Activated naive CD8-positive, alpha-beta T cell treated with anti-CD3 and anti-CD28 coated beads, Interleukin-2, amount 10 ng/mL, durations not matched to agents 7 days and 5 days (primary cell): ENCODE measurements at regions not wholly inside any gene's neighbourhood (a gene's known extent, or its start where the extent isn't known, plus 50 kb on each side); places are given as distances from the start of the nearest gene placed in this dataset.

Experiments used
- ATAC-seq: fragments of 150-1000 bp; cut with Tn5 transposase; one replicate; pipeline ENCODE4 v1.10.0; 2021; ENCODE audit warnings: low read depth, moderate library complexity
- POLR2A ChIA-PET: fragments of 350-600 bp; sonication (Branson Sonifier 250); formaldehyde crosslinking; loops from one replicate; lab custom pipeline; 2021; ENCODE audit warnings: antibody characterized with exemption; lab: Charles Lee
- DNase-seq: peaks from one replicate; pipeline ENCODE4 v3.0.0; 2021
- H3K27ac Mint-ChIP-seq: one replicate; pipeline ENCODE4 v1.8.0; 2022; ENCODE audit warnings: mild to moderate bottlenecking, mixed read lengths
- H3K27me3 Mint-ChIP-seq: one replicate; pipeline ENCODE4 v1.8.0; 2022; ENCODE audit warnings: mild to moderate bottlenecking, moderate library complexity, mixed read lengths
- H3K36me3 Mint-ChIP-seq: one replicate; pipeline ENCODE4 v1.8.0; 2021; ENCODE audit warnings: mild to moderate bottlenecking, mixed read lengths
- H3K4me1 Mint-ChIP-seq: one replicate; pipeline ENCODE4 v1.8.0; 2021; ENCODE audit warnings: mixed read lengths
- H3K4me3 Mint-ChIP-seq: one replicate; pipeline ENCODE4 v1.8.0; 2022; ENCODE audit warnings: mild to moderate bottlenecking, moderate library complexity, mixed read lengths
- H3K9me3 Mint-ChIP-seq: one replicate; pipeline ENCODE4 v1.8.0; 2021; ENCODE audit warnings: mixed read lengths

- POLR2A ChIA-PET, result no interaction called here
- Mint-ChIP-seq H3K4me3 (no peak overlapping the region), H3K27ac (no peak overlapping the region), H3K4me1 (no peaks in the 10 kb centered on the region), H3K27me3 (no peaks in the 10 kb centered on the region), H3K9me3 (peaks cover 3% of the 10 kb centered on the region), H3K36me3 (no peaks in the 10 kb centered on the region)
- ATAC-seq (no peak), DNase-seq (no peak)
Observed at GRCh38 chr16:49055824-49056545, 225.7 kb downstream of the CBLN1 start.

DNA sequence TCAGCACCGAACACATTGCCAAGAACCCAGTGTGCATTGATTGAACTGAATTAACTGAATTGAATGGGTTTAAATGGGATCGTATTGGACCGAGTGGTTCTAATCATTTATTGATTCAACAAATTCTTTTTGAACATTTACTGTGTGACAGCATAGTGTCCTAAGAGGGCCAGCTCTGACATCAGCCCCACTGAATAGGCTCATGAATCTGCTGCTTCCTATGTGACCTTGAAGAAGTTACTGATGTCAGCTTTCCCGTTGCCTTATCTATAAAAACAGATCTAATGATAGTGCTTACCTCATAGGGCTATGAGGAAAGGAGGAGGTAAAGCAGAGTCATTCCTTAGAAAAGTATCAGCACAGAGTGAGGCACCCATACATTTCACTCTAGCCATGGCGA is 226.3 kb downstream of the CBLN1 start:
- Mint-ChIP-seq H3K4me1 (no peaks in the 10 kb centered on the region), H3K27ac (no peak overlapping the region), H3K4me3 (no peak overlapping the region), H3K27me3 (no peaks in the 10 kb centered on the region), H3K36me3 (no peaks in the 10 kb centered on the region), H3K9me3 (peaks cover 3% of the 10 kb centered on the region)
- ATAC-seq (no peak), DNase-seq (no peak)
- POLR2A ChIA-PET, result no interaction called here

GRCh38 chr16:49054606-49055005 is 227.0 kb downstream of the CBLN1 start:
- POLR2A ChIA-PET, result no interaction called here
- ATAC-seq (no peak), DNase-seq (no peak)
- H3K9me3 Mint-ChIP-seq, result peaks cover 3% of the 10 kb centered on the region
- no peaks in the 10 kb centered on the region for H3K36me3 Mint-ChIP-seq
- no peaks in the 10 kb centered on the region for H3K27me3 Mint-ChIP-seq
- H3K4me1 Mint-ChIP-seq, result no peaks in the 10 kb centered on the region
- H3K27ac Mint-ChIP-seq, result no peak overlapping the region
- H3K4me3 Mint-ChIP-seq, result no peak overlapping the region

GRCh38 chr16:49052846-49053245 is 228.8 kb downstream of the CBLN1 start:
- Mint-ChIP-seq H3K9me3 (peaks cover 3% of the 10 kb centered on the region), H3K27me3 (no peaks in the 10 kb centered on the region), H3K4me3 (no peak overlapping the region), H3K36me3 (no peaks in the 10 kb centered on the region), H3K27ac (no peak overlapping the region), H3K4me1 (no peaks in the 10 kb centered on the region)
- ATAC-seq (no peak), DNase-seq (no peak)
- POLR2A ChIA-PET, result no interaction called here

DNA sequence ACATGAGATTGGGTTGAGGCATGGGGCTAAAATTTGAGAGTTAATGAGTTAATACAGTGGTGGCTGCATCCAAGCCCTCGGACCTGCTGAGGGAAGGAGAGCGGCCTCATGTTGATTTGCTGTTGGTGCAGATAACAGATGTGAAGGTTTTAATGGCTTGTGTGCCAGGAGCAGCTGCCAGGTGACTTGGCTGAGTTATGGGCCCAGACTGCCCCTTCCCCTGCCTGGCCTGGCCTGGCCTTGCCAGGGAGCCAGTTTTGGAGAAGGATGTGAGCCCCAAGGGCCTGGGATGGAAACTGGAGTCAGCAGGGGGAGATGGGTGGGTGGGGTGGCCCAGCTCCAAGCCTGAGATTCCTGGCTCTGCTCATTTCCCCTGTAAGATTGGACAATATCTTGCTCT is 230.1 kb downstream of the CBLN1 start:
- POLR2A ChIA-PET, result no interaction called here
- H3K4me3 Mint-ChIP-seq, result no peak overlapping the region
- no peak for ATAC-seq
- no peaks in the 10 kb centered on the region for H3K4me1 Mint-ChIP-seq
- no peak overlapping the region for H3K27ac Mint-ChIP-seq
- DNase-seq, result no peak
- H3K9me3 Mint-ChIP-seq, result peaks cover 3% of the 10 kb centered on the region
- H3K36me3 Mint-ChIP-seq, result no peaks in the 10 kb centered on the region
- no peaks in the 10 kb centered on the region for H3K27me3 Mint-ChIP-seq

- peaks cover 5% of the 10 kb centered on the region for H3K9me3 Mint-ChIP-seq
- H3K36me3 Mint-ChIP-seq, result no peaks in the 10 kb centered on the region
- no peaks in the 10 kb centered on the region for H3K27me3 Mint-ChIP-seq
- ATAC-seq, result no peak
- H3K27ac Mint-ChIP-seq, result no peak overlapping the region
- H3K4me3 Mint-ChIP-seq, result no peak overlapping the region
- no peak for DNase-seq
- POLR2A ChIA-PET, result no interaction called here
- H3K4me1 Mint-ChIP-seq, result no peaks in the 10 kb centered on the region
Observed at GRCh38 chr16:49050607-49051006, 231.0 kb downstream of the CBLN1 start.

GRCh38 chr16:49049644-49050043 is 232.0 kb downstream of the CBLN1 start:
- peaks cover 5% of the 10 kb centered on the region for H3K9me3 Mint-ChIP-seq
- H3K36me3 Mint-ChIP-seq, result no peaks in the 10 kb centered on the region
- ATAC-seq (no peak), DNase-seq (no peak)
- H3K27me3 Mint-ChIP-seq, result no peaks in the 10 kb centered on the region
- no peaks in the 10 kb centered on the region for H3K4me1 Mint-ChIP-seq
- no peak overlapping the region for H3K27ac Mint-ChIP-seq
- POLR2A ChIA-PET, result no interaction called here
- no peak overlapping the region for H3K4me3 Mint-ChIP-seq

DNA sequence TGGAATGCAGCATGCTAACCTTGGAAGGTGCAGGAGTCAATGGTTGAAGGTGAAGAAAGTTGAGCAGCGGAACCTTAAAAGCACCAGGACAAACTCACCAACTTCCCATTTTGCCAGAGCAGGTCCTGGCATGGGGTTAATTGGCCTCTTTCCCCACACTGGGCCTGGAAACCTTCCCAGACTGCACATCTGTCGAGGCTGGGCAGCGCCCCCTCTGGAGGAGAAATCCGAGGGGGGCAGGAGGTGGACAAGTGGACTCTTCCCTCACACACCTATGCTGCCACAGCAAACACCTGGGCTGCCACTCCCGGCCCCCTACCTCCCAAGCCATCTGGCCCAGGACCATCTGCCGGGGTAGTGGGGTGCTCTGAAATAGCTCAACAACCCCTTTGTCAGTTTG is 232.4 kb downstream of the CBLN1 start:
- H3K27me3 Mint-ChIP-seq, result no peaks in the 10 kb centered on the region
- no peak overlapping the region for H3K4me3 Mint-ChIP-seq
- no peak overlapping the region for H3K27ac Mint-ChIP-seq
- no peaks in the 10 kb centered on the region for H3K4me1 Mint-ChIP-seq
- ATAC-seq (no peak), DNase-seq (no peak)
- POLR2A ChIA-PET, result no interaction called here
- no peaks in the 10 kb centered on the region for H3K36me3 Mint-ChIP-seq
- peaks cover 5% of the 10 kb centered on the region for H3K9me3 Mint-ChIP-seq

- H3K27me3 Mint-ChIP-seq, result no peaks in the 10 kb centered on the region
Observed at GRCh38 chr16:49048557-49048956, 233.1 kb downstream of the CBLN1 start.

DNA sequence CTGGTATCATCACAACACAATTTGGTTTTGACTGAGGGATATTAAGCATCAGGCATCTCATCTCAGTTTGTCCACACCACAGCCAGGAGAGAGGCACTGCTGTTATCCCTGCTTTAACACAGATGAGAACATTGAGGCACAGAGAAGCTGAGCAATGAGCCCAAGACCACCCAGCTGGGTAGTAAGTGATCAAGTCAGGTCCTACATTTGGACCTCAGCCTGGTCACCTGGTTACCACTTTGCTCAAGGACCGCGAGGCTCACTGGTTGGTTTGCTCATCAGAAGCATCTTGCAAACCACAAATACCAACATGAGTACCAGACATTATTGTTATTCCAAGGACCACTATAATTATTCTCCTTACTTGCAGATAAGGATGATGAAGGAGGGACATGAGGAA is 245.5 kb downstream of the CBLN1 start:
- no peaks in the 10 kb centered on the region for H3K27me3 Mint-ChIP-seq
- ATAC-seq (no peak), DNase-seq (no peak)
- no peaks in the 10 kb centered on the region for H3K4me1 Mint-ChIP-seq
- no peak overlapping the region for H3K27ac Mint-ChIP-seq
- no peaks in the 10 kb centered on the region for H3K9me3 Mint-ChIP-seq
- no peak overlapping the region for H3K4me3 Mint-ChIP-seq
- H3K36me3 Mint-ChIP-seq, result no peaks in the 10 kb centered on the region
- POLR2A ChIA-PET, result no interaction called here

More at GRCh38 chr16:49048557-49048956, 233.1 kb downstream of the CBLN1 start:
- H3K4me3 Mint-ChIP-seq, result no peak overlapping the region
- no peak overlapping the region for H3K27ac Mint-ChIP-seq
- no peaks in the 10 kb centered on the region for H3K4me1 Mint-ChIP-seq
- no peaks in the 10 kb centered on the region for H3K36me3 Mint-ChIP-seq
- POLR2A ChIA-PET, result no interaction called here
- H3K9me3 Mint-ChIP-seq, result peaks cover 5% of the 10 kb centered on the region
- ATAC-seq (no peak), DNase-seq (no peak)

DNA sequence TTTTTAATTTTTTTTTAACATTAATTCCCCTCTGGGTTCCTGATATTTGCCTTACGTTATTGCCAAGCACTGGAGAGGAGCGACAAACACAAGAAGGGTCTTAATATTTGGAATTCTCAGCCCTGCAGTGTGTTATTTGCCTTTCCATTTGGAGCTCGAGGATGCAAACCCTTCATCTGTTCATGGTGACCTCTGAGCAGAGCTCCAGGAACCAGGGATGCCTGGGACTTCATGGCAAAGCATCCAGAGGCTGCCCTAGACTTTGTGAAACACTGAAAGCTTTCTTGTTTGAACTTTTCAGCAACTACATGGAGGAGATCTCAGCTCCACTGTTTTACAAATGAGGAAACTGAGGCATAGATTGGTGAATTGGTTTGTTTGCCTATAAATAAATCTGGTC is 254.2 kb downstream of the CBLN1 start:
- Mint-ChIP-seq H3K36me3 (no peaks in the 10 kb centered on the region), H3K4me3 (no peak overlapping the region), H3K9me3 (no peaks in the 10 kb centered on the region), H3K27ac (no peak overlapping the region), H3K27me3 (no peaks in the 10 kb centered on the region), H3K4me1 (no peaks in the 10 kb centered on the region)
- DNase-seq (no peak), ATAC-seq (no peak)
- POLR2A ChIA-PET, result no interaction called here

GRCh38 chr16:49026566-49027181 is 255.0 kb downstream of the CBLN1 start:
- POLR2A ChIA-PET, result no interaction called here
- no peaks in the 10 kb centered on the region for H3K36me3 Mint-ChIP-seq
- DNase-seq (no peak), ATAC-seq (no peak)
- no peaks in the 10 kb centered on the region for H3K27me3 Mint-ChIP-seq
- no peaks in the 10 kb centered on the region for H3K4me1 Mint-ChIP-seq
- no peak overlapping the region for H3K4me3 Mint-ChIP-seq
- H3K9me3 Mint-ChIP-seq, result no peaks in the 10 kb centered on the region
- H3K27ac Mint-ChIP-seq, result no peak overlapping the region

- Mint-ChIP-seq H3K4me3 (no peak overlapping the region), H3K36me3 (no peaks in the 10 kb centered on the region), H3K27ac (no peak overlapping the region), H3K27me3 (no peaks in the 10 kb centered on the region), H3K9me3 (no peaks in the 10 kb centered on the region), H3K4me1 (no peaks in the 10 kb centered on the region)
- no peak for DNase-seq
- no peak for ATAC-seq
- POLR2A ChIA-PET, result no interaction called here
Observed at GRCh38 chr16:49024896-49025295, 256.7 kb downstream of the CBLN1 start.

GRCh38 chr16:49024016-49024415 is 257.6 kb downstream of the CBLN1 start:
- no peaks in the 10 kb centered on the region for H3K4me1 Mint-ChIP-seq
- no peaks in the 10 kb centered on the region for H3K27me3 Mint-ChIP-seq
- no peak overlapping the region for H3K4me3 Mint-ChIP-seq
- ATAC-seq (no peak), DNase-seq (no peak)
- no peak overlapping the region for H3K27ac Mint-ChIP-seq
- no peaks in the 10 kb centered on the region for H3K9me3 Mint-ChIP-seq
- POLR2A ChIA-PET, result no interaction called here
- no peaks in the 10 kb centered on the region for H3K36me3 Mint-ChIP-seq
